OCI-LY3 (cell line): ENCODE measurements at regions not wholly inside any gene's neighbourhood (a gene's known extent, or its start where the extent isn't known, plus 50 kb on each side); places are given as distances from the start of the nearest gene placed in this dataset.

Experiments used
- EZH2phosphoT487 ChIP-seq: fragments of 200-600 bp; shearing (Covaris generic); IDR thresholded peaks from 2 replicates; pipeline ENCODE4 v1.6.1; 2018; ENCODE audit warnings: antibody characterized with exemption, mixed run types, low read depth
- TF ChIP-seq, protein P1 (sequence below): fragments of 200-600, 300-600 bp; sonication (generic); IDR thresholded peaks from 2 replicates; pipeline ENCODE4 v1.5.1; 2014; ENCODE audit warnings: antibody characterized with exemption, low read length, low read depth

- TF ChIP-seq, protein P1, sequence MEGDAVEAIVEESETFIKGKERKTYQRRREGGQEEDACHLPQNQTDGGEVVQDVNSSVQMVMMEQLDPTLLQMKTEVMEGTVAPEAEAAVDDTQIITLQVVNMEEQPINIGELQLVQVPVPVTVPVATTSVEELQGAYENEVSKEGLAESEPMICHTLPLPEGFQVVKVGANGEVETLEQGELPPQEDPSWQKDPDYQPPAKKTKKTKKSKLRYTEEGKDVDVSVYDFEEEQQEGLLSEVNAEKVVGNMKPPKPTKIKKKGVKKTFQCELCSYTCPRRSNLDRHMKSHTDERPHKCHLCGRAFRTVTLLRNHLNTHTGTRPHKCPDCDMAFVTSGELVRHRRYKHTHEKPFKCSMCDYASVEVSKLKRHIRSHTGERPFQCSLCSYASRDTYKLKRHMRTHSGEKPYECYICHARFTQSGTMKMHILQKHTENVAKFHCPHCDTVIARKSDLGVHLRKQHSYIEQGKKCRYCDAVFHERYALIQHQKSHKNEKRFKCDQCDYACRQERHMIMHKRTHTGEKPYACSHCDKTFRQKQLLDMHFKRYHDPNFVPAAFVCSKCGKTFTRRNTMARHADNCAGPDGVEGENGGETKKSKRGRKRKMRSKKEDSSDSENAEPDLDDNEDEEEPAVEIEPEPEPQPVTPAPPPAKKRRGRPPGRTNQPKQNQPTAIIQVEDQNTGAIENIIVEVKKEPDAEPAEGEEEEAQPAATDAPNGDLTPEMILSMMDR = no peak
- TF ChIP-seq EZH2phosphoT487 = no peak
Measured at GRCh38 chr6:126662966-126663365, 323.1 kb downstream of the CENPW start.
